Breast epithelium (tissue), 3 donors: ENCODE measurements at regions not wholly inside any gene's neighbourhood (a gene's known extent, or its start where the extent isn't known, plus 50 kb on each side); places are given as distances from the start of the nearest gene placed in this dataset.
"Not testable (repeated sequence)": the region's sequence is repeated elsewhere in the genome, so short reads cannot be mapped to it uniquely, and the experiment has no call there.

Experiments
- POLR2A ChIP-seq: fragments of 450-650 bp; IDR thresholded peaks from one replicate; pipeline ENCODE4 v1.6.1; 2016; ENCODE audit warnings: antibody characterized with exemption, mild to moderate bottlenecking, moderate library complexity
- POLR2AphosphoS5 ChIP-seq, 3 donors: sonication (generic); formaldehyde crosslinking; IDR thresholded peaks; one replicate each; pipeline ENCODE4 v1.6.1; 2017; ENCODE audit warnings: antibody characterized with exemption in 3 of 3
- TF ChIP-seq, protein P1 (sequence below), 3 donors: fragments of 450-650 bp; IDR thresholded peaks; one replicate each; pipeline ENCODE4 v1.5.1; 2016 to 2017; ENCODE audit warnings: antibody characterized with exemption in 3 of 3, mild to moderate bottlenecking in 3 of 3, moderate library complexity in 3 of 3

DNA sequence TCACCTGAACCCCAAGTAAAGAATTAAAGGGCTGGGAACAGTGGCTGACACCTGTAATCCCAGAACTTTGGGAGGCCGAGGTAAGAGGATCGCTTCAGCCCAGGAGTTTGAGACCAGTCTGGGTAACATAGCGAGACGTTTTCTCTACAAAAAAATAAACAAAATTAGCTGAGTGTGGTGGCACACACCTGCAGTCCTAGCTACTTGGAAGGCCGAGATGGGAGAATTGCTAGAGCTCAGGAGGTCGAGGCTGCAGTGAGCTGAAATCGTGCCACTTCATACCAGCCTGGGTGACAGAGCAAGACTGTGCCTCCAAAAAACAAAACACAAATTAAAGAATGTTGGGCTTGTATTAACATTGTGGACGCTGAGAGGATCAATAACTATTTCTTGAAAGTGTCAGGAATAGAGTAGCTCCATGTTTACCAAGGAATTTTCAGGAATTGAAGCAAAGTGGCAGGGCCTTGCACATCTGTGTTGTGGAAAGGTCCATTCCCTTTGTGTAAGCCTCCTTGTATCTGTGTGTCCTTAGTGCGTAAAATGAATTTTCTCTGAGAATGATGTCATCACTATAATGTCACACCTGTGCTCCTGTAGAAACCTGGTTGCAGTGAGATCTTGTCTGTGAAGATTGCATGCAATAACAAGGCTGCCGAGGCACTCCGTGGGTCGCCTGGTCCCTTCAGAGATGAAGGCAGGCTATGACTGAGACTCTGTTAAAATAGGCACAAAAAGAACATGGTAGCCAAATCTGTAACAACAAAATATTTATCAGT is 2692.6 kb upstream of the DEFB115 start:
- TF ChIP-seq POLR2AphosphoS5 (IDR thresholded peaks at IDR 0.05); POLR2A: not testable (repeated sequence)
- TF ChIP-seq, protein P1, sequence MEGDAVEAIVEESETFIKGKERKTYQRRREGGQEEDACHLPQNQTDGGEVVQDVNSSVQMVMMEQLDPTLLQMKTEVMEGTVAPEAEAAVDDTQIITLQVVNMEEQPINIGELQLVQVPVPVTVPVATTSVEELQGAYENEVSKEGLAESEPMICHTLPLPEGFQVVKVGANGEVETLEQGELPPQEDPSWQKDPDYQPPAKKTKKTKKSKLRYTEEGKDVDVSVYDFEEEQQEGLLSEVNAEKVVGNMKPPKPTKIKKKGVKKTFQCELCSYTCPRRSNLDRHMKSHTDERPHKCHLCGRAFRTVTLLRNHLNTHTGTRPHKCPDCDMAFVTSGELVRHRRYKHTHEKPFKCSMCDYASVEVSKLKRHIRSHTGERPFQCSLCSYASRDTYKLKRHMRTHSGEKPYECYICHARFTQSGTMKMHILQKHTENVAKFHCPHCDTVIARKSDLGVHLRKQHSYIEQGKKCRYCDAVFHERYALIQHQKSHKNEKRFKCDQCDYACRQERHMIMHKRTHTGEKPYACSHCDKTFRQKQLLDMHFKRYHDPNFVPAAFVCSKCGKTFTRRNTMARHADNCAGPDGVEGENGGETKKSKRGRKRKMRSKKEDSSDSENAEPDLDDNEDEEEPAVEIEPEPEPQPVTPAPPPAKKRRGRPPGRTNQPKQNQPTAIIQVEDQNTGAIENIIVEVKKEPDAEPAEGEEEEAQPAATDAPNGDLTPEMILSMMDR (IDR thresholded peaks at IDR 0.05), result not testable (repeated sequence)
